HG03558 (cell line): ENCODE measurements at regions not wholly inside any gene's neighbourhood (a gene's known extent, or its start where the extent isn't known, plus 50 kb on each side); places are given as distances from the start of the nearest gene placed in this dataset.

Source experiments
- ATAC-seq: cut with Tn5 transposase; IDR thresholded peaks from one replicate; pipeline ENCODE4 v1.9.1; 2021; ENCODE audit warnings: moderate number of reproducible peaks; ENCODE audit not compliant: unreplicated experiment; ENCODE audit errors: extremely low read depth

DNA sequence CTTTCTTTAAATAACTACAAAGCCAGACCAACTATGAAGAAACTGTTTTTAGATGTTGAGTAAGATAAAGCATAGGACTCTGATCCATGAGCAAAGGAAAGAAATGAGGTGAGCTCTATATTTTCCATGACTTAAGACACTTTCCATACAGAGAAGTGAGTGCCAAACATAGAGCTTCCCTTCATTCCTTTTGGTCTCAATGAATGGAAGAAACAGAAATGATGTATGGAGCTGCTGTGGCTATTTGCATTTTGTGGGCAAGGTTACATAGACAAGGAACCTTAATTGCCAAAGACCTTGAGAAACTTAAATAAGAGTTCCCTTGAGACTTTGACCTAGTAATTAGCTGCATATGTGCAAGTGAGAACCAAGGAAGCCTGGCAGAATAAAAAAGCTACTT is 1152.2 kb downstream of the XPNPEP1 start:
- ATAC-seq = no peak

GRCh38 chr10:108765794-108766193 is 1157.5 kb downstream of the XPNPEP1 start:
- ATAC-seq = no peak

DNA sequence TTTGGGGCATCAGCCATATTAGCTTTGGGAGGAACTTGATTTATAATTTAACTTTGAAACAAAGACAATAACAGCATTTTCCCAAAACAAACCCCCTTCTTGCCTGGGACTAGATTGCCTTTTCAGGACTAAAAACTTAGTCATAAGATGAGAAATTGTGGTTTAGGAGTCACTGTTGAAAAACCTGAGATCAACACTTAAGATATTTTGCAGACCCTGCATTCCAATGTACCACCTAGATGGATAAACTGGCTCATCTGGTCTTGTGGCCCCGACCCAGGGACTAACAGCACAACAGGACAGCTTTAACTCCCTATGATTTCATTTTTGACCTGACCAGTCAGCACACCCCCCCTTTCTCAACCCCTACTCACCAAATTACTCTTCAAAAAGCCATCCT is 1165.4 kb downstream of the XPNPEP1 start:
- ATAC-seq = no peak

- ATAC-seq = no peak
These were observed 1167.7 kb downstream of the XPNPEP1 start for GRCh38 chr10:108755646-108756045.

- ATAC-seq = no peak
These were observed 1170.0 kb downstream of the XPNPEP1 start for GRCh38 chr10:108753326-108753725.

DNA sequence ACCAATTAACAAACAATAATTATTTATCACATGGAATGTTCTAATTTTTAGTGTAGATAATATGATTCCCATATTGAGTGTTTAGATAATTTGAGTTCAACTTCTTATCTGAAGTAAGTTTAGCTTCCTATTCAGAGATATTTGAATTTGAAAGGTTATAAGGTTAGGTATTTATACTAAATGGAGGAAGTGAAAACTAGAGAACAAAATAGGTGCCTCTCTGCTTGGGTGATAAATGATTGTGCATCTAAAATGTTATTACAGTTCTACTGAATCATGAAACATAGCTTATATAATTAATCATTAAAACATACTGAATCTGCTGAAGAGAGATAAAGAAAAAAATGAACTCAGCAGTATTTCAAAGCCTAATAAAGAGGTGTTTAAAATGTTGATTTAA is 1174.3 kb downstream of the XPNPEP1 start:
- ATAC-seq = no peak

GRCh38 chr10:108736111-108736510 is 1187.2 kb downstream of the XPNPEP1 start:
- no peak for ATAC-seq

GRCh38 chr10:108735380-108735779 is 1187.9 kb downstream of the XPNPEP1 start:
- ATAC-seq = no peak

- no peak for ATAC-seq
These were observed 1201.4 kb downstream of the XPNPEP1 start for GRCh38 chr10:108721874-108722273.

GRCh38 chr10:108716352-108716751 is 1207.0 kb downstream of the XPNPEP1 start:
- no peak for ATAC-seq

- ATAC-seq = no peak
These were observed 1213.2 kb downstream of the XPNPEP1 start for GRCh38 chr10:108709927-108710722.

- ATAC-seq = no peak
These were observed 1214.9 kb downstream of the XPNPEP1 start for GRCh38 chr10:108708363-108708762.

DNA sequence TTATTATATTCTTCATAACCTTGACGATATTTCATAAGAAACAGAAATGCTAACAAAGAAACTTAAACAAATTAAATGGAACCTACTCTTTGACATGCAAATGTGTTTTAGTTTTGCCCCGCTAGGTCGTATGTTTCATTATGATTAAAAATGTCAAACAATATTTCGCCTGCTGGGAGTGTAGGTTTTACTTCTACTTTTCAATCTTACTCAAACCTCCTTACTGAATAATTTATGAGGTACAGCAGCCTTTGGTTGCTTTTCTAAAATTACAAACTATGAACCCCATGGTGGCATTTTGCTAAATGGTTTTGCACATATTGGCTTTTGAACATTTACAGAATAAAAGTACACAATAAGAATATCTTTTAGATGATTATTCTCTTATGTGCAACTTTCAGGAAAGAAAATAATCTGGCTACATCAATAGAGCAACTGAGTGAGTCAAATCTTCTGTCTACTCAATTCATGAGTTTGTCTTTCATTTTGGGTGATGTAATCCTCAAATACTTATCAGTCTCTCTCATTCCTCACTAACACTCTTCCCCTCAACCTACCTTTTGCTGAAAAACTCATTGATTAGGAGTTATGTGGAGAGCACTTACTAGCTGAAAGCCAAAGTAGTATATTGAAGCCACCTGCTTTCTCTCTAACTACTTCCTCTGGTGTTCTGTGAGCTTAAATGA is 1226.4 kb downstream of the XPNPEP1 start:
- ATAC-seq = peak; percentile 84

DNA sequence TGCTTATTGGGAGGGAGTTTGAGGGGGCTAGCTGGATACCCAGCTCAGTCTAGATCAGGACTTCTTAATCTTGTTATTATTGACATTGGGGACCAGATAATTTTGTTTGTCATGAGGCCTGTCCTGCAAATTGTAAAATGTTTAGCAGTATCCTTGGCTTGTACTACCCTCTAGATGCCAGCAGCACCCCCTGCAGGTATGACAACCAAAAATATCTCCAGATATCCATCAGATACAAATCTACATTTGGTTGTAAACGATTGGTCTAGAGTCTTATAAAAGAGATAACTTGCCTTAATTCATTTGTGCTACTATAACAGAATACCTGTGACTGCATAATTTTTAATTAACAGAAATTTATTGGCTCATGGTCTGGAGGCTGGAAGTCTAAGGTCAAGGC is 1232.2 kb downstream of the XPNPEP1 start:
- no peak for ATAC-seq

GRCh38 chr10:108690530-108690929 is 1232.8 kb downstream of the XPNPEP1 start:
- no peak for ATAC-seq

DNA sequence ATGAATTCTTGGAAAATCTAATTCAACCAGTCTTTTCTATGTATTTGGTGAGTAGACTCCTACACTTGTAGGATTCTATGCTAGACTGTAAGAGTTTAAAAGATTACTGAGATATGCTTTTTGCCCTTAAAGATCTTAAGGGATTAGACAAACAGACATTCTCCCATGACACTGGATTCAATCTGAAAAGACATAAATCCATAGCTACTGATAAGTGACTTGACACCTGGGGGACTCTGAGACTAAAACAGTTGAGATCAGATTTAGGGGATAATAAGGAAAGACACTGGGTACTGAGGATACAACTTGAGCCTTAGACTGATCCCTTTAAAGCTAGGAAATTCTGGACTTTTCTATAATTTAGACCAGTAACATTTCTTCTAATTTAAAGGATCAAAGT is 1233.4 kb downstream of the XPNPEP1 start:
- ATAC-seq = no peak

- ATAC-seq = no peak
These were observed 1235.0 kb downstream of the XPNPEP1 start for GRCh38 chr10:108688314-108688713.

- ATAC-seq = no peak
These were observed 1237.3 kb downstream of the XPNPEP1 start for GRCh38 chr10:108685863-108686531.

DNA sequence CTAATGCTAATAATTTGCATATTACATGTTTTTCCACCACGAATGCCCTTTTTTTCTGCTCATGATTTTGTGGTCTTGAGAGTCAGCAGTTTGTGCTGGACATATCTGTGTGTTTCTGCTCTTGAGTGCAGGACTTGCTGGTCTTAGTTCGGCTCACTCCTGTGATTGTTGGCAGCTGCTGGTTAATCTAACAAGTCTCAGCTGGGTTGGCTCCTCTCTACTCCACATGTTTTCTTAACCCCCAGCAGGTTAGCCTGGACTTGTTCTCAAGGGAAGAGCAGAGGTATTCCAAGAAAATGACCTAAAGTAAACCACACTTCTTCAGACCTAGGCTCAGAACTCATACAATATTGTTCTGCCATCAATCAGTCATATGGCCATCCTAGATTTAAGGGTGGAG is 1238.9 kb downstream of the XPNPEP1 start:
- ATAC-seq = no peak

DNA sequence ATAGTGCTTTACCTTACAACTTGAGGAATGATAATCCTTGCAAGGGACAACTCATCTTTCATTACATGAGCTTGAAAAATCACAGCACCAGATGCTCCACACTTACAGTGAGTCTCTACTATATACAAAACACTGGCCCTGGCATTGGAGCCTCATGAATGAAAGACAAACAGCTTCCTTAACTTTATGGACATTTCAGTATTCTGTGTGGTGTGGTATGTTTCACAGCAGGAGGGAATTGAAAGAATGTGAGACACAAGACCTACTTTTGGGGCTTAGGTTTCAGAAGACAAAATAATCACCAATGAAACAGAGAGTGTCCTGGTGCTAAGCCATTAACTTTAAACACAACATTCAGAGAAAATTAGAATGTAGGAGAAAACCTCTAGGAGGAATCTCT is 1249.6 kb downstream of the XPNPEP1 start:
- no peak for ATAC-seq

- ATAC-seq = no peak
These were observed 1259.7 kb downstream of the XPNPEP1 start for GRCh38 chr10:108663587-108663986.
